Neural cell (in vitro differentiated cells): ENCODE measurements at regions not wholly inside any gene's neighbourhood (a gene's known extent, or its start where the extent isn't known, plus 50 kb on each side); places are given as distances from the start of the nearest gene placed in this dataset.

Source experiments
- H2AFZ ChIP-seq: fragments of 200-600, 300-800 bp; sonication (generic), shearing (Covaris generic); 2 replicates; pipeline ENCODE4 v1.6.0; 2014; ENCODE audit warnings: low read depth, mild to moderate bottlenecking, antibody characterized with exemption, low read length, moderate library complexity
- H3F3A ChIP-seq: fragments of 200-600 bp; shearing (Covaris generic); 2 replicates; pipeline ENCODE4 v1.6.1; 2016; ENCODE audit warnings: mild to moderate bottlenecking, moderate library complexity, mixed read lengths, antibody characterized with exemption, low read length; ENCODE audit not compliant: insufficient read depth, poor library complexity, severe bottlenecking
- H3K27ac ChIP-seq: fragments of 200-600, 300-800 bp; sonication (generic), shearing (Covaris generic); 2 replicates; pipeline ENCODE4 v1.5.1; 2014; ENCODE audit warnings: mild to moderate bottlenecking, low read length, moderate library complexity
- H3K27me3 ChIP-seq: fragments of 300-800, 200-600 bp; sonication (generic), shearing (Covaris generic); 2 replicates; pipeline ENCODE4 v1.6.0; 2014; ENCODE audit warnings: mild to moderate bottlenecking, low read depth, low read length, moderate library complexity; ENCODE audit not compliant: insufficient read depth
- H3K36me3 ChIP-seq: fragments of 300-800, 200-600 bp; sonication (generic), shearing (Covaris generic); 2 replicates; pipeline ENCODE4 v1.5.1; 2014; ENCODE audit warnings: mild to moderate bottlenecking, antibody characterized with exemption, low read length, moderate library complexity; ENCODE audit not compliant: insufficient read depth
- H3K4me2 ChIP-seq: fragments of 300-800, 200-600 bp; sonication (generic), shearing (Covaris generic); 2 replicates; pipeline ENCODE4 v1.6.0; 2014; ENCODE audit warnings: mild to moderate bottlenecking, low read length
- H3K4me3 ChIP-seq: fragments of 300-800, 200-600 bp; sonication (generic), shearing (Covaris generic); 2 replicates; pipeline ENCODE4 v1.5.1; 2014; ENCODE audit warnings: mild to moderate bottlenecking, low read length, moderate library complexity
- H3K79me2 ChIP-seq: fragments of 200-600 bp; shearing (Covaris generic); replicated peaks from 2 replicates; pipeline ENCODE4 v1.6.0; 2014; ENCODE audit warnings: mild to moderate bottlenecking, low read length, moderate library complexity; ENCODE audit not compliant: insufficient read depth
- H3K9ac ChIP-seq: fragments of 300-800, 200-600 bp; sonication (generic), shearing (Covaris generic); 2 replicates; pipeline ENCODE4 v1.6.1; 2016; ENCODE audit warnings: mild to moderate bottlenecking, low read length, mixed read lengths
- H3K9me2 ChIP-seq: fragments of 200-600 bp; shearing (Covaris generic); 2 replicates; pipeline ENCODE4 v1.6.1; 2016; ENCODE audit warnings: mild to moderate bottlenecking, low read length, mixed read lengths; ENCODE audit not compliant: insufficient read depth
- H3K9me3 ChIP-seq: fragments of 200-600, 300-800 bp; sonication (generic), shearing (Covaris generic); 2 replicates; pipeline ENCODE4 v1.6.1; 2016; ENCODE audit warnings: mild to moderate bottlenecking, mixed run types, low read length, moderate library complexity, mixed read lengths
- H4K20me1 ChIP-seq: fragments of 200-600 bp; shearing (Covaris generic); 2 replicates; pipeline ENCODE4 v1.6.1; 2016; ENCODE audit warnings: mild to moderate bottlenecking, mixed run types; ENCODE audit not compliant: insufficient read depth
- CTCF ChIP-seq: fragments of 450-650 bp; IDR thresholded peaks from 2 replicates; pipeline ENCODE4 v1.5.1; 2014; ENCODE audit warnings: antibody characterized with exemption, mild to moderate bottlenecking, moderate library complexity; ENCODE audit not compliant: poor library complexity, severe bottlenecking
- EP300 ChIP-seq: fragments of 450-650 bp; conservative IDR thresholded peaks from 2 replicates; pipeline ENCODE4 v1.6.1; 2014; ENCODE audit warnings: antibody characterized with exemption, mild to moderate bottlenecking, moderate library complexity; ENCODE audit not compliant: poor library complexity, severe bottlenecking
- EZH2 ChIP-seq: fragments of 200-600, 300-800 bp; shearing (Covaris generic), sonication (generic); IDR thresholded peaks from 2 replicates; pipeline ENCODE4 v1.6.1; 2014; ENCODE audit warnings: antibody characterized with exemption, low read length, borderline replicate concordance, mild to moderate bottlenecking; ENCODE audit not compliant: insufficient read depth, poor library complexity, severe bottlenecking
- MXI1 ChIP-seq: fragments of 450-650 bp; conservative IDR thresholded peaks from 2 replicates; pipeline ENCODE4 v1.6.1; 2014; ENCODE audit warnings: antibody characterized with exemption, mild to moderate bottlenecking; ENCODE audit not compliant: poor library complexity, severe bottlenecking
- POLR2AphosphoS5 ChIP-seq: IDR thresholded peaks from 2 replicates; pipeline ENCODE4 v1.6.1; 2012
- RAD21 ChIP-seq: fragments of 450-650 bp; conservative IDR thresholded peaks from 2 replicates; pipeline ENCODE4 v1.6.1; 2014; ENCODE audit warnings: antibody characterized with exemption, mild to moderate bottlenecking, moderate library complexity
- REST ChIP-seq: IDR thresholded peaks from 2 replicates; pipeline ENCODE4 v1.6.1; 2012; ENCODE audit warnings: borderline replicate concordance
- SMC3 ChIP-seq: fragments of 450-650 bp; conservative IDR thresholded peaks from 2 replicates; pipeline ENCODE4 v1.6.1; 2014; ENCODE audit warnings: antibody characterized with exemption, mild to moderate bottlenecking, moderate library complexity; ENCODE audit not compliant: poor library complexity
- TAF1 ChIP-seq: IDR thresholded peaks from 2 replicates; pipeline ENCODE4 v1.6.1; 2012; ENCODE audit warnings: low read depth

- Histone ChIP-seq H3K4me2 (no peak overlapping the region), H3K27ac (no peak overlapping the region), H4K20me1 (no peaks in the 10 kb centered on the region), H3K4me3 (no peak overlapping the region), H3K9ac (no peak overlapping the region), H3K9me2 (no peaks in the 10 kb centered on the region), H3K79me2 (no peaks in the 10 kb centered on the region), H3F3A (no peaks in the 10 kb centered on the region), H3K36me3 (no peaks in the 10 kb centered on the region), H3K27me3 (no peaks in the 10 kb centered on the region), H3K9me3 (no peaks in the 10 kb centered on the region), H2AFZ (no peak overlapping the region)
- TF ChIP-seq MXI1 (no peak), SMC3 (no peak), EP300 (no peak), RAD21 (no peak), POLR2AphosphoS5 (no peak), REST (no peak), TAF1 (no peak)
Measured at GRCh38 chr2:181784556-181784955, 104.2 kb upstream of the NEUROD1 start.

- TF ChIP-seq EZH2 (no peak), POLR2AphosphoS5 (no peak), SMC3 (no peak), MXI1 (no peak), RAD21 (no peak), CTCF (no peak), EP300 (no peak), REST (no peak), TAF1 (no peak)
- Histone ChIP-seq H3F3A (no peaks in the 10 kb centered on the region), H3K27me3 (no peaks in the 10 kb centered on the region), H3K9me2 (no peaks in the 10 kb centered on the region), H4K20me1 (no peaks in the 10 kb centered on the region), H2AFZ (no peak overlapping the region), H3K9me3 (no peaks in the 10 kb centered on the region), H3K27ac (no peak overlapping the region), H3K36me3 (no peaks in the 10 kb centered on the region), H3K9ac (no peak overlapping the region), H3K4me3 (no peak overlapping the region), H3K79me2 (no peaks in the 10 kb centered on the region), H3K4me2 (no peak overlapping the region)
Measured at GRCh38 chr2:181785691-181786344, 105.5 kb upstream of the NEUROD1 start.
